Activated naive CD4-positive, alpha-beta T cell (primary cell): ENCODE measurements at regions not wholly inside any gene's neighbourhood (a gene's known extent, or its start where the extent isn't known, plus 50 kb on each side); places are given as distances from the start of the nearest gene placed in this dataset.

Experiments used
- DNase-seq, 4 experiments: peaks; one replicate each; lab custom pipeline; 2025; lab: John Stamatoyannopoulos, UW

DNA sequence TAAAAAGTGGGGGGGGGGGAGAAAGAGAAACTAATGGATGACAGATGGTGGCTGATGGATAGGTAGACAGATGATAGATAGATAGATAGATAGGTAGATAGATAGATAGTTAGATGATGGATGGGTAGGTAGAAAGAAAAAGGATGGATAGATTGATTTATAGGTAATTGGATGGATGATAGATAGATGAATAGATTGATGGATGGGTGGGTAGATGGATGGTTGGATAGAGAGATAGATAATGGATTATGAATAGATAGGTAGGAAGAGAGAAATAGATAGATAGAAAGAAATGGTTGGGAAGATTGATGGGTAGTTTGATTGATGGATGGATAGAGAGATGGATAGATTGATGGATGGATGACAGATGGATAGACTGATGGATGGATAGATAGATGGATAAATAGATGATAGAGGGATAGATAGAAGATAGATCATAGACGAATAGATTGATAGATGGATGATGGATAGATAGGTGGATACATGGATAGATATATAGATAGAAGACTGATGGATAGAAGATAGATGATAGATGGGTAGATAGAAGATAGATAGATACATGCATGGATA lies 337.1 kb downstream of the C16orf95 start:
- no peak for DNase-seq

DNA sequence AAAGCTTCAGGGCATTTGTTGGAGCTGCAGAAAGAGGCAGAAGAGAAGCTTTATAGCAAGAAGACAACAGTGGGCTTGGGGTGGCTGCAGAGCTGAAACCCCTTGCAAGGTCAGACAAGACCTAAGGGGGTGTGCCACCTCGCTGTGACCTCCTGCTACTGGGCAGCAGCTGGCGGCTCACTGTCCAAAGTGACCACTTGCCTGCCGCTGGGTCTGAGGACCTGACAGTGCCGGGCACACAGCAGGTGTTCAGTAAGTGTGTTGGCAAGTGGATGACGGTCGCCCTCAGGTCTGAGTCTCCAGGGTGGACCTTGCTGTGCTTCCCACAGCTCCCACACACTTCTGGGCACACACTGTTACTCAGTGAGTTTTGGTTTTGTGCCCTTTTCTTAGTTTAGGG lies 336.5 kb downstream of the C16orf95 start:
- DNase-seq: no peak

DNA sequence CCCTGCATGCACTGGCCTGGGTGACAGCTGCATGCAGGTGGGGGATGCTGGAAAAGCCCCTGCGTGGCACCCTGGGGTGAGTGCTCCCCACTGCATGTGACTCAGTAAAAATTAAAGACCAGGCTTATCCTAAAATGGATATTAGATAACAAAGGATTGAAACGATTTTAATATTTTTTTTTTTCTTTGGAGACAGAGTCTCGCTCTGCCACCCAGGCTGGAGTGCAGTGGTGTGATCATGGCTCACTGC lies 334.9 kb downstream of the C16orf95 start:
- no peak for DNase-seq

DNA sequence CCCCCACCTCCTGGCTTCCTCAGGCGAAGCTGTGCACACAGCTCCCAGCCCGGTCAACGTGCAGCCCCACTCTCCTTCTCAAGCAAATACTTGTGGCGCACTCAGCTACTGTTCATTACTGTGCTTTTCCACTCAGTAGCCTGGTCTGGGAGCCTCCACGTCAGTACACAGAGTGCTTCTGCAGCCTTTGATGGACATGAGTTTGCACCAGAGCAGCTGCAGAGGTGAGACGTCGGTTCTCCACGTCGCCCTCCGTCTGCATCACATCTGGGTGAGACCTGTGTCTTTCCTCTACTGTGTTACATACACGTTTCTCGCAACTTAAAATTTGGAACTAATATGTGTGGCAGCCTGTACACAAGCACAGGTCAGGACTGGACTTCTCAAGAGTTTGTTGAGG lies 334.3 kb downstream of the C16orf95 start:
- DNase-seq: no peak

DNA sequence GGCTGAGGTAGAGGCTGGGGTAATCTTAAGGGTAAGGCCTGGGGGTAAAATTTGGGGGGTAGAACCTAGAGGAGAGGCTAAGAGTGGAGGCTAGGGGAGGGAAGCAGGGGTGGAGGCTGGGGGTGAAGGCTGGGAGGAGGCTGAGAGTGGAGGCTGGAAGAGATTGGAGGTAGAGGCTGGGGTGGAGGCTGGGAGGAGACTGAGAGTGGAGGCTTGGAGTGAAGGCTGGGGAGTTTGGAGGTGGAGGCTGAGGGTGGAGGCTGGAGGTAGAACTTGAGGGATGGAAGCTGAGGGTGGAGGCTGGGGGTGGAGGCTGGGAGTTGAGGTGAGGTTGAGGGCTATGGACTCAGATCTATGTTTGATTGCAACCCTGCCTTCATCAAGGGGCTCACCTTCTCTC lies 333.6 kb downstream of the C16orf95 start:
- no peak for DNase-seq

DNA sequence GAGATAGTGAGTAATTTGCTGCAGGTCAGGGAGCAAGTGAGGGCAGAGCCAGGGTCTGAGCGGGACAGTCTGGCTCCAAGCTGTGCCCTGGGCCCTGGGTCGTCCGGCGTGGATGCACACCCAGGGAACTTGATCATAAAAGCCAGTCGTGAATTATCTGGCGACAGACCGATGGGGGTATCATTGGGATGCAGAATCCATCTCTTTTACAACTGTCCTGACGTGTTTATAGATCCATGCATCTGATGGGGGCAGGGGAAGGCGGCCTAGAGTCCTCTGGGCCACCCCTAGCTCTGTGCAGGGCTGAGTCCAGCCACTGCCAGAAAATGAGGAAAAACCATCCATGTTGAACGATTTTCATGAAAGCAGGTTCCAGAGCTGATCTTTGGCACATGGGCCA lies 332.8 kb downstream of the C16orf95 start:
- DNase-seq: no peak

DNA sequence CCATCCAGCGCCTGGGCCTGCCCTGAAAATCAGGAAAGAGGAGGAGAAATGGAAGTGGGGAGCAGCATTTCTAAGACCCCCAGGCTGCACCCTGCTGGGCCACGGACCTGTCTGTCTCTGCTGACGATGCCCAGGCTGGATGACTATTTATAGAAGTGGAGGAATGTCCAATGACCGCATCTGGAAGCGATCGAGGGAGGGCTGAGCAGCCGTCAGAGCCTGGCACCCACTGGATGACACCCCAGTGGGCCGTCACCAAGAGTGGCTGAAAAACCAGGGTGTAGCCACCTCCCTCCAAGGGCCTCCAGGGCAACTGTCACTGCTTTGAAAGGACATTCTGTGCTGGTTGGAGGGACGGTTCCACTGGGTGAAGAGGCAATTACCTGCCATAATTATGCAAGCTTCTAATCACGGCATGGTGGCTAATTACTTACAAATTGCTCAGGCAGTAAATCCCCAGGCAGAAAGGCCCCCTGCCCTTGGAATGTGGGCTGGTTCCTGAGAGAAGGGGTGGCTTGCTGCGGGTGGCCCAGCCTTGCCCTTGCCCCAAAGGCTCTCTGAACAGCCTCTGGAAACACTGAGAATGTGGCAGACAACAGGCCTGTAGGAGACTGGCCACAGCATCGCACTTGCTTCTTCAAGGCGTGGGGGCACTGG lies 332.1 kb downstream of the C16orf95 start:
- DNase-seq: no peak

DNA sequence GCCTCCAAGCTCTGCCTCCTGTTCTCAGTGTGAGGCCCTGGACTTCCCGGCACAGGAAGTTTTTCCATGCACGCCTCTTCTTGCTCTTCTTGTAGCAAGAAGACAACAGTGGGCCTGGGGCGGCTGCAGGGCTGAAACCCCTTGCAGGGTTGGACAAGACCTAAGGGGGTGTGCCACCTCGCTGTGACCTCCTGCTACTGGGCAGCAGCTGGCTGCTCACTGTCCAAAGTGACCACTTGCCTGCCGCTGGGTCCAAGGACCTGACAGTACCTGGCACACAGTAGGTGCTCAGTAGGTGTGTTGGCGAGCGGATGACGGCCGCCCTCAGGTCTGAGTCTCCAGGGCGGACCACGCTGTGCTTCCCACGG lies 331.6 kb downstream of the C16orf95 start:
- no peak for DNase-seq

DNA sequence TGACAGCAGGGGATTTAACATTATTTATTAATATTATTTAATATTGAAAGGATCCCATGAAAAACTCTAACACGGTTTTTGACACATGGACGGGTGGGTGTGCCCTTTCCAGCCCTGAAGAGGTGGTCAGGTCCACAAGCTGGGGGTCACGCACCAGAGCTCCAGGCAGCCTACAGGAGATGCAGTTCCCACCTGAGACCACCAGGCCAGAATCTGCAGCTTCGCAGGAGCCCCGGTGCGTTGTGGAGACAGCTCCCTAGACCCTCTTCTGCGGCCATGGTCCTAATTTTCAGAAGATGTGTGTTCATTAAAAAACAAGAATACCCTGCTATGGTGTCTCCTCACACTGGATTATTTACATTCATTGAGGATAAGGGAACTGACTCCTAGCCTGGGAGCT lies 331.1 kb downstream of the C16orf95 start:
- no peak for DNase-seq

DNA sequence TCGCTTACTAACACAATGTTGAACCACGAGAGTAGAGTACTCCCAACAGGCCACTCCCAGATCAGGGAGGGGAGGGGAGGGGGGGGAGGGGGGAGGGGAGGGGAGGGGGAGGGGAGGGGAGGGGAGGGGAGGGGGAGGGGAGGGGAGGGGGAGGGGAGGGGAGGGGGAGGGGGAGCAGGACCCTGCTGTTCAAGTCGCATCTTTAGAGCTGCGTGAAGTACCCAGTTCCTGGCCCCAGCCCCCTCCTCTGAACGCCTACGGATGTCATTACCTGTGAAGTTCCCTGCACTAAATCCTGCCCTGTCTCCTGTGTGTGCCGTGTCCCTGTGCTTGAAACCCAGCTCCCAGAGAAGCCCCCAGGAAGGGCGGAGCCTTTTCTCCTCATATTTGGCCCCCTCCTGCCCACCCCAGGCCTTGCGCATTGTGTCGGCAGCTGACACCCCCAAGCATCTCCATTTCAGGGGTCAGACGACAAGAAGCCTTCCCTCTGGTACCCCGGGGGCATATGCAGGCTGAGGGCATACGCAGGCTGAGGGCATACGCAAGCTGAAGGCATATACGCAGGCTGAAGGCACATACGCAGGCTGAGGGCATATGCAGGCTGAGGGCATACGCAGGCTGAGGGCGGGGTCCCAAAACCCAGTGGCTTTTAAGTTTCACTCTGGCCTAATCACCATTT lies 330.2 kb downstream of the C16orf95 start:
- no peak for DNase-seq

DNA sequence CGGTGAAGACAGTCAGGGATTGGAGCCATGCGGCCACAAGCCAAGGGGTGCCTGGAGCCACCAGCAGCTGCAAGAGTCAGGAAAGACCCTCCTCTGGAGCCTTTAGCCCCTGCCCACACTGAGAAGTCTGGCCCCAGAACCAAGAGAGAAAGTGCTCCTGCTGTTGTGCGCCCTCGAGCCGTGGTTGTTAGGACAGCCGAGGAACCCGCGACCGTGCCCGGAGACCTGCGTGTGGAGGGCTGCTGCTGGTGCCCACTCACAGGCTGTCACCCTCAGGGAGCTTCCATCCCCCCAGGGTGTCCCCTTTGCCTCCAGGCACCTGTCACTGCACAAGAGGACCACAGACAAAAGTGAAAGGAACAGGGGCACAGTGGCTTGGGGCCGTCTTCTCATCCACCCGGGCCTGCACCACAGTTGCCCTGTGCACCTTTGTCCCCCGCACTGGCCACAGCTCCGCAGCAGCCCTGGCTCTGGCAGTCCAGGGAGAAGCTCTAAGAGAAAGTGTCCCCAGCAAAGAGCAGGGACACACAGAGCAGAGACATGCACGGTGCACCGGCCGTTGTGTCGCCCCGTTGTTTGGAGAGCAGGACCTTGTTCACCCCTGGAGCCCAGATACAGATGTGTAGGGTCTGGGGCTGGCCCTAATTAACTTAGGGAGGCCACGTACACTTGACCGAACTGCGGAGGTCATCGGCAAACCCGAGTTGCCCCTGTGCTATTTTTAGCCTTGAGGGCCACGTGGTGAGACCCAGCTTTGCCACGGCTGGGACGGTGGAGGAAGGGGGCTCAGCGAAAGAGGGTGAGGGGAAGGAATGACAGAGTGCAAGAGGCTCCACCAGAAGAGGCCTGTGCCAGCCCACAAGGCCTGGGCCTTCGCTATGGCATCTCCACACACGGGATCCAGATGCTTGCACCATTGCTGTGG lies 329.2 kb downstream of the C16orf95 start:
- DNase-seq: no peak

DNA sequence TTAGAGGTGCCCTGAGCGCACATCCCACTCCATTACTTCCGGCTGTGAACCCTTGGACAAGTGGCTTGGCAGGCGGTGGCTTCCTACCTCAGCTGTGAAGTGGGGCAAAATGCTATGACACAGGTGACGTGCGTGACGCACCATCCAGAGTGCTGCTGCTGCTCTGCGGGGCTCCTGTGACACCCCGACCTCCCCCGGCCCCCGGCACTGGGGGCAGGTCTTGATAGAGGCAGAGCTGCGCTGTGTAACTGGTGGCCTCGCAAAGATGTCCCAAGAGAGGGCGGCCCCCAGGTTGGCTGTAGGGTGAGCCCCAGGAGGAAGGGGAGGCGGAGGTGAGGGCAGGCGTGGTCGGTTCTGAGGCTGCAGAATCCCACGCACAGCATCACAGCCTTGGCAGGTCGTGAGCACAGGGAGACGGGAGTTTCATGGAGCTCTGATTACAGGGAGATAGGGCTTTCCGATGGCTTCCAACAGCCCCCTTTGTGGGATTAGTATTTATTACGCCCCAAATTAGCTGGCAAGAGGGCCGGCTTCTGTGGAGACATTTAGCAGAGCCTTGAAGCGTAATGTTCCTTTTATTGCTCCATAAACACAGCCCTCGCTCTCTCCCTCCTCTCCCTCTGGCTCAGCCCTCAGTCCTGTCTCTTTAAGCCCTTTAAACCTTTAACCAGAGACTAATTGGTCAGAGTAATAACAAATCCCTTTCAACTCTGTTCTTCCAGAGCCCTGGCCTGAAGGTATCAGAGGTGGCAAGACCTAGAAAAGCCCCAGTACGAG lies 328.1 kb downstream of the C16orf95 start:
- DNase-seq: no peak

DNA sequence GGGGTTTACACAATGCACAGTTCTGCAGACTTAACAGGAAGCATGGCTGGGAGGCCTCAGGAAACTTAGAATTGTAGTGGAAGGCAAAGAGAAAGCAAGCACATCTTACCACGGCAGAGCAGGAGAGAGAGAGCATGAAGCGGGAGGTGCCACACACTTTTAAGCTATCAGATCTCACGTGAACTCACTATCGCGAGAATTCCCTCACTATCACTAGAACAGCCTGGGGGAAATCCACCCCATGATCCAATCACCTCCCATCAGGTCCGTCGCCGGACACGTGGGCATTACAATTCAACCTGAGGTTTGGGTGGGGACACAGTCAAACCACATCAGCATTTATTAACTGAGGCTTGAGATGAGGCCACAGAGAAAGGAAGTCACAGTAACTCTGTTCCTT lies 326.7 kb downstream of the C16orf95 start:
- no peak for DNase-seq

DNA sequence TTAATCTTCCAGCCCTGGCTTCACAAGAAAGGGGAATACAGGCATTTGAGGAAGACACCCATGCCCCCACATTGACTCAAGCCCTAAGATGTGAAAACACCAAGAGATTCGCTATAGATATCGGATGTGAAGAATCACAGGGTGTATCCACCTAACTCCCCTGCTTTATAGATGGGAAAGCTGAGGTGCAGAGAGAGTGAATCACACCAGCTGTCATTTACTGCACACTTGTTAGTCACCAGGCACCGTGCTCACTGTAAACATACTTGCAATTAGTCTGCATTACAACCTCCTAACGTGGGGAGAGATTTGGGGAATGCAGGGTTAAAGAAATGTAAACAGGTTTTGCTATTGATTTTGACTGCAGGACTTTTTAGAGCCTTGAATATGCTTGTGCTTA lies 325.5 kb downstream of the C16orf95 start:
- no peak for DNase-seq

DNA sequence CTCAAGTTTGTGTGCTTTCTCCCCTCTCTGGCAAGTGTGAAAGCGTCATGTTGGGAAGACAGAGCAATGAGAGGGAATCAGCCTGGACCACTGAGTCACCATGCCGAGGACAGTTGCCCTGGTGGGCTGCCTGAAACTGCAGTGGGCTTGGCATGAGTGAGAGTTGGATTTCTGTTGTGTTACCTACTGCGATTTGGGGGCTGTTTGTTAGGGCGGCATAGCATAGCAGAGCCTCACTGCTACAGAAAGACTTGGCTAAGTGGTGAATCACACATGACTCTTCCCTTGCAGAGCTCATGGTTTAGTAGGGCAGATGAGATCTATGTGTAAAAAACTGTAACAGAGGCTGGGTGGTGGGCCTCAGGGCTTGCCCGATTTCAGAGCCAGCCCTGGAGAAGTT lies 324.6 kb downstream of the C16orf95 start:
- DNase-seq: no peak

DNA sequence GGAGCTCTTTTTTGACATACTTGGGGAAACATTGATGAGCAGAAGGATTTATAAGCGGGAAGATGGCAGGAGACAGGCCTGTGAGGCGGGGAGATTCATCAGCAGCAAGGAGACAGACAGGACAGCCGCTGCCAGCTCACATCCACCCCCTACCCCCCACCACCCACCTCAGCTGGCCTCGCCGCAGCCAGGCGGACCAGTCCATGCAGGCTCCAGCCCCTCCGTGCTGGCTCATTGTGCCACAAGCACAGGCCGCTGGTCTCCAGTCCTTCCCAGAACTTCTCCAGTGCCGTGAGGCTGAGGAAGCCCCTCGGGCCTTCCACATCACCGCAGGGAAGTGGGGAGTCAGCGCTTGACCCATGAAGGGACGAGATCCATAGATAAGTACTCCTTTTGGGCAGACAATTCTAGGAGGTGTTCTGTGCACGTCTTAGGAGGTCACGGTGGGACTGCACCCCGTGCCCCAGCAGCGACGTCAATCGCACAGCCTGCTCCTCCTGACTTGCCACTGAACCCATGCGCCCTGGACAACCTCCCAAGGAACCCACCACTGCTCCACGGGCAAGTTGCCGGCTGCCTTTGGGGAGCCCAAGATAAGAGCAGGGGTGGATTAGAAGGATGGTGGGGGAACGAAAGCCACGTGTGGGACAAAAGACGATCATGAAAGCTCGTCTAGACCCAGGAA lies 323.6 kb downstream of the C16orf95 start:
- no peak for DNase-seq

DNA sequence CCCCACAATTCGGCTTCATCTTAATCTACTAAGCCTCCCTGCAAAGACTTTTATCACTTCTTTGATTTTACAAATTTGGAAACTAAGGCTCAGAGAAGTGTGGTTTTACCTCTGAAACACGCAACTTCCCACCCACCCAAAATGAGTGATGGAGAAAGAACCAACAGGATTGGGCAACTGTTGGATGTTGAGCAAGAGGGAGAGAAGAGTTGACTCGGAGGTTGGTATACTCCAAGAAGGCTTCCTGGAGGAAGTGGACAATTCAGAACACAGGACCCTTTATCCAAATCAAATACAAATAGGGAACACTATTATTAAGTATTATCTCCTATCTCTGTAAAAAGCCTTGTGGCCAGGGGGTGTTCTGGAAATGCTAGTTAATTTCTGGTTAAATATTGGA lies 323.0 kb downstream of the C16orf95 start:
- no peak for DNase-seq

DNA sequence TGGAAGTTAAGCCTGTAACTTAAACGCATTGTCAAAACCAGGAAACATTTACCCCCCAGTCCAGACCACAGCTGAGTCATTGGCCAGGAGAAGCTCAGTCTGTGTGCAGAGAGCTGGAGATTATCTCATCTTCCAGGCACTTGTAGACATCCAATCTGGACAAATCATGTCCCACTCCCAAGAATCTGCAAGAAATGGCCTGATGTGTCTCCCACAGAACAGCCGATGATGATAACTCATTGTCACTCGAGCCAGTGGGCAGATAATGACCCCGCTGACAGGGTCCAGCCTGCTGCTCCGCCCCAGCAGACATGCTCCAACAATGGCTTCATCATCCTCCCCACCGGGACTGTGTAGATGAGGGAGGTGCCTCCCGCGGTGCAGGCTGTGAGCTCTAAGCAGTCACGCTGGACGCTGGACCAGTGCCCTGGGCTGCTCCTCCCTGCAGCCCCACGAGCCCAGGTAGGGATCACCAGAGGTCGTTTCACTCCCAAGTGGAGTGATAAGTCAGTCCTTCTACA lies 322.5 kb downstream of the C16orf95 start:
- DNase-seq: no peak

DNA sequence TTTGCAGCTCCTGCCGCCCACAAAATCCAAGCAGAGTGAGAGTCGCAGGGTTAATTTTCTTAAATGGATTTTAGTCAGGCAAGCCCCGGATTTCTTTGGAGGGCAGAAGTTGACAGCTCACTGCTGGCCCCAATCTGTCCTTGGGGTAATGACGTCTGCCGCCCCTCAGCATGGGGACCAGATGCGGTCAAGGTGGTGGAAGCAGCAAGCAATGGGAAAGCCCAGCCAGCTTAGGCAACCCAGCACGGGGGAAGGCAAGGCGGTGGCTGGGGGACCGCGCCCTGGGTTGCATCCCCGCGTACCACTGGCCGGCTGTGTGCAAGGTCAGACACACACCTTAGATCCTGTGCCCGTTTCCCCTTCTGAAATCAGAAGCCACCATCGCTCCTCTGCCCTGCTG lies 321.7 kb downstream of the C16orf95 start:
- no peak for DNase-seq

DNA sequence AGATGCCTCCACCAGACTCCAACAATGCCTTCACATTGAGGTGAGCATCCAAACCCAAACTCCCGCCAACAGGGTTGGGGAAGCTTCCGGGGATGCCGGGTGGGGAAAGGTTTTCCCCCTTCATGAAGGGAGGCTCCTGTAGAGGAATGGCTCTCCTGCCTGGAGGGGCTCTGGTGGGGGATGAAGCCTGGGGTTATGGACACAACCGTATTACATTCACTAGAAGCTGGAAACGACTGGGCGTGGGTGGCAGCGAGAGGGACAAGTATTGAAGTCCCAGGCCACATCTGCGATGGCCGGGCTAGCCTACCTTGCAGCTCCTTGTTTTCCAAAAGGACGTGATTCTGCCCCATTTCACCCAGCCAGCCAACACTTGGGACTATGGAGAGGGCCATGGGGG lies 321.1 kb downstream of the C16orf95 start:
- no peak for DNase-seq

DNA sequence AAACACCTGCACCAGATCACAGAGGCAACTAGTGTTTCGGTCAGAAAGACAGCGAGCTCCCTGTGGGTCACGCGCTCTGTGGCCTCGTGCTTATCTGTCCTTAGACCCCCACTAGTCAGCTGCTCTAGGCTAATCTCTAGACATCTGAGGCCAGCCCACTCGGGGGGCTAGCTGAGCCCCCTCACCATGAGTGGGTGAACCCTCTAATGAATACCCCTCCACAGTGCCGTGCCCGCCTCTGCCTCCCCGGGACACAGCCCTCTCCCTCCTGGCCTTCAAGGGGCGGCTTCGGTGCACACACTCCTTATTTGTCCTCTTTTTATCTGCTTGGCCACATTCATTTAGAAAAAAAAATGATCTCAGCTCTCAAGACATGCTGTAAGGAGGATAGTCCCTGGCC lies 320.1 kb downstream of the C16orf95 start:
- no peak for DNase-seq
